Stimulated activated CD4-positive, alpha-beta T cell treated with anti-CD3 and anti-CD28 coated beads, Interleukin-4, amount 100 ng/mL, for 48 hours (primary cell): ENCODE measurements at regions not wholly inside any gene's neighbourhood (a gene's known extent, or its start where the extent isn't known, plus 50 kb on each side); places are given as distances from the start of the nearest gene placed in this dataset.

Experiments used
- DNase-seq, 2 donors: peaks; one replicate each; pipeline ENCODE4 v3.0.0-alpha.2; 2020; ENCODE audit warnings: low read depth in 2 of 2

DNA sequence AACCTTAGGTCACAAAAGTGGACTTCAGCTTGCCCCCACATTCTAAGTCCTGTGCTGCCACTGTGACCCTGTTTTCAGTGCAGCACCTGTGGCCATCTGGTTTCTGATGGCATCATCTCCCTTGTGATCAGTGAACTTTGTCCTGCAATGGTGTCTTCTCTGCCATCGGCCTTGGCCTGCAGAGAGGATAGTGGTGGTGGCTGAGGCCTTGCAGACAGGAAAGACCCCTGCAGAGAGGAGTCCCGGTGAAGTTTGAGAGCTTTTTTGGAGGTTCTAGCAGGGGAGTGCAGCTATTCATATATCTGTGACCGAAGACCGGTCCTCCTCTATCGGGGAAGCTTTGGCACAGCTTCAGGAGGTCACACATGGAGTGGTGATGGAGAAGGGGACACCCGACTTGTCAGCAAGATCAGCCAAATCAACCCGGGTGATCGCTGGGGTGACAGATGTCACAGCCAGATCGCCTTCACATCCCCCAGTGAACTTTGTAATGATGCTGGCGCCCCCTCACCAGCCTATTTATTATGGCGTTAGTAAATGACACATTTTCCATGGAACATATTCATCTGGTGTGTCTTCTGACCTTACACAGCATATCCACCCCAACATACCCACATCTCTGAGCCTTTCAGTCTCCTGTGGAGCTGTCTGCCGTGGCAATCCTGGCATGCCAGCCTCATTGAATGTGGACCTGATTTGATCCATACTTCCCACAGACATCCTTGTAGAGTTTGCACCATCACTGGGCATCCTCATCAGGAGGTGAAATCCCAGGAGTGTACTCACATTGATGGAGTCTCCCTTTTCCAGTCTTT, 136.1 kb downstream of the PAPOLA start:
- DNase-seq, result no peak

GRCh38 chr14:96639550-96639949, 137.4 kb downstream of the PAPOLA start:
- no peak for DNase-seq

DNA sequence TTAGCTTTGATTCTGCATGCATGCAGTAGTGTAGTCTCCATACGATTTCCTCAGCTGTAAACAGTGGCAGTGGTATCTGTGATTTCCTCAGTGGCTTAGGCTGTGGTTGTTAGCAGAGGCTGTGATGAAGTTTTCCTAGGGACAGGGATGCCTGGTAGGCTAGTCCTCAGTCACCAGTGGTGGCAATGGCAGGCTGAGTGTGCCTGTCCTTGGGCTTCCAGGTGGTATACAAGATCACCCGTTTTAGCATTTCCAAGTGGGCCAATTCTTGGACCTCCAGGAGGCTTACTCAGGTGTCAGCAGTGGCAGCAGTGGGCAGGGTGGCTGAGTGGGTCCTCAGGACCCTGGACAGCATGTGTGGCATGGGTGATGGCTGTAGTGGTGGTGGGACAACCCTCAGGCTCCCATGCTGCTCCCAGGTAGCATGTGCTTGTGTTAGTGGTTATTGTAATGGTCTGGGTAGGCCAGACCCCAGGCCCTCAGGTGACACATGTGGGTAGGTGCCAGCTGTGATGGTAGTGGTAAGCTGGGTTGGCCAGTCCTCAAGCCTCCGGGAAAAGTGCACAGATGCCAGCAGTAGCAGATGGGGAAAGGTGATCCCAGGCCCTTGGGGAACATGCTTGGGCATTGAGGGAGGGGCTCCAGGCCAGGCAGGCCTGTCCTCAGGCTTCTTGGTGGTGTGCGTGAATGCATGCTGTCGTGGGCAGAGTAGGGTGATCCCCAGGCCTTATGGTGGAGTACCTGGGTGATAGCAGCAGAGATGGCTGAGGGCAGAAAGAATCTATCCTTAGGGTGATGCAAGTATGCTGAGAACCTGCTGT, 146.5 kb downstream of the PAPOLA start:
- DNase-seq, result no peak

- no peak for DNase-seq
Measured at GRCh38 chr14:96649327-96649601, 147.1 kb downstream of the PAPOLA start.

DNA sequence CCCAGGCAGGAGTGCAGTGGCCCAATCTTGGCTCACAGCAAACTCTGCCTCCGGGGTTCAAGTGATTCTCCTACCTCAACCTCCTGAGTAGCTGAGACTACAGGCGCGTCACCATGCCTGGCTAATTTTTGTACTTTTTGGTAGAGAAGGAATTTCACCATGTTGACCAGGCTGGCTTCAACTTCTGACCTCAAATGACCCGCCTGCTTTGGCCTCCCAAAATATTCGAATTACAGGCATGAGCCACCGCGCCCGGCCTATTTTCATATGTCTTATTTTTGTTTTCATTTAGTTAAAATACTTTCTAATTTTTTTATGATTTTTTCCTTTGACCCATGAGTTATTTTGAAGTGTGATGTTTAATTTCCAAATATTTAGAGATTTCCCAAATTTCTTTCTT, 143.6 kb upstream of the VRK1 start:
- no peak for DNase-seq

DNA sequence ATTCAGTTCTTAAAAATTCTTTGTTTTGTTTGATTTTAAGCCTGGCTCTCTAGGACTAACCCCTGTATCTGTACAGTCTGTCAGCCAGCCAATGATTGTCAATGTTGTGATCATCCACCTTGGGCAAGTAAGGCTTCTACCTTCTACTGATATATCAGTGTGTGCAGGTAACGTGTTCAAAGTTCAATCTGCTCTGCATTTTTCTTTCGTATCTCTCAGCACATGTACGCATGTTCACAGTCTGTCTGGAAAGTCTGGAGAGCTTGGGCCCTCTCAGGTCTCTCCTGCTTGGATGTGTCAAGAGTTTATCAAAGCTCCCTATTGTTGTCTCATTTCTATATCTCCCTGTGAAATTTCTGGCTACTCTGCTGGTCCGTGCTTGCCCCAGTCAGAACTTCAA, 138.6 kb upstream of the VRK1 start:
- DNase-seq, result no peak

DNA sequence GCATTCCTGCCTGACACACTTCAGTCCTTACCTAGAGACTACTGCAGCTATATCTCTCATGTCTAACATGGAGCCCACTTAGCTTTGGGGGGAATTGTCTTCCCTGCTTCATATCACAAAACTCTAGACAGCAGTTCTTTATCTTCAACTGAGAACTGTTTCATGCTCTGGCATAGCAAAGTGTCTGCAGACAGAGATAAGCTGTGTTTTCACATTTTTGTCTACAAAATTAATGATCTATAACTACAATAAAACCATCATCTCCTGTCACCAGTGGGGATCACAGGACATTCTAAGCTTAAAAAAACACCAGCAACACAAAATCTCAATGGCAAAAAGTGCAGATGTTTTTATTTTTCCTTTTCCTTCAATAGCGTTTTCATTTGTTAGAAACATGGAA, 137.1 kb upstream of the VRK1 start:
- DNase-seq, result no peak

- no peak for DNase-seq
Measured at GRCh38 chr14:96660667-96661066, 136.5 kb upstream of the VRK1 start.

GRCh38 chr14:96661244-96661969, 135.8 kb upstream of the VRK1 start:
- no peak for DNase-seq

DNA sequence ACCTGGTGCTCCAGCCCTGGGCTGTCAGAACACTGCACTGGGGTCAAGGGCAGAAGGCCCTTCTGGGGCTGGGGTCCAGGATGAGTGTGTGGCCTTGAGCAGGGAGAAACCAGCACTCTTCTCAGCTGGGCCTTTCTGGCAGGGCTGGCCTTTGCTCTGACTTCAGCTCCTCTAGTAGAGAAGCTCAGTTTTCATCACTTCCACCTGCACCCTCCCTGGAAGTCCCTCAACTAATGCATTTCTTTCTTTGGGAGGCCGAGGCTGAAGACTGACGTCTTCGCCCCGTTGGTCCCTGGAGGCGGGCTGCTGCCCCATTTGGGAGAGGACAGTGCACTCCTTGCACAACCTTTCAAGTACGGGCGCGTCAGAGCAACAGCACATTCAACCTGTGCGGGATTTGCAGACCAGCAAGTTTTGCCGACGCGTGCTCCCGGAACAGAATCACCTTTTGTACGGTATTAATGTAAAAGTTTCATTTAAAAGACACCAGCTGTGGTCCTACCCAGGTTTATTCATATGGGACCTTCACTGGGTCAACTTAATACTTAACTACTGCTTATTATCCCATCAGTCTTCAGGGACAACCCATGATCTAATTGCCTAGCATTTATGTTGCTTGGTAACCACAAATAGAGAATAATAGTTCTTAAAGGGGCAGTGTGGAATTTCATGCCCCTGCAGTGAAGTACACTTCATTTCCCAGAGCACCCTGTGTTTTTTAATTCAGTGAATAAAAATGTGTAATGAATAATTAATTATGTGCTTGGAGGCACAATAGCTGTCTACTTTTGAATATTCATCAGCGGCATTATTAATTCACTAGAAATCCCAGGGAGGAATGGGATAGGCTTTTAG, 134.8 kb upstream of the VRK1 start:
- no peak for DNase-seq

- DNase-seq, result no peak
Measured at GRCh38 chr14:96663076-96663475, 134.1 kb upstream of the VRK1 start.

GRCh38 chr14:96663491-96664067, 133.6 kb upstream of the VRK1 start:
- no peak for DNase-seq

DNA sequence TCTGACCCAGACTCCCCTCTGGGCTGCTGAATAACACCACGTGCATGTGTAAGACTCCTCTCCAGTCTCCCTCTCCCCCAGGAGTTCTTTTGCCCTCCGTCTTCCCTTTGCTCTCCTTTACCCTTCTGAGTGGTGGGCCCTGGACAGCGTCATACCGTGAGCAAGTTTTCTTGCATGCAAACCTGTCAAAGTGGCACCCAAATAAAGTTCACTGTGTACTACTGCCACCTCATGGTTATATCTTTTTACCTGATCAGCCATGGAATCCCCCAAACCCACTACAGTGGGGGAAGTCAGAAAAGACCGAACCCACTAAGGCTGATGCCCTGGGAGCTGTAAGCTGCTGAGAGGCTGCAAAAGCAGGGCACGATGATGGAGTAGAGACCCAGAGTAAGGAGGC, 131.1 kb upstream of the VRK1 start:
- DNase-seq, result no peak

DNA sequence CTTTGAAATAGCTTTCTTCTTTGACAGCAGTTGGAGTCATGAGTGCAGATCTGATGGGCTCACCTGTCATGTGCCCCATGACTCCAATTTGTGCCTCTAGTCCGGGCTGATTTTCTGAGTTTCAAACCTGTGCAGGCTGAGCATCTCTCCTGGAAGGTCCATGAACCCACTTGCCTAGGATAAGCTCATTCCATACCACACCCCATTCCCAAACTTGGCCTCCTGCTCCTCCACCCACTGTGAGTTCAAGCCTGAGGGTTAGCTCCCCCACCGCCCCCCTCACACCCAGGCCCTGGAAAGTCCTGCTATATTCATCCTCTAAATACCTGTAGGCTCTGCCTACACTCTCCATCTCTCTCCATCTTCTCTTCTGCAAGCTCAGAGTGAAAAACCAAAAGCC, 126.8 kb upstream of the VRK1 start:
- no peak for DNase-seq

GRCh38 chr14:96671218-96671617, 126.0 kb upstream of the VRK1 start:
- no peak for DNase-seq

DNA sequence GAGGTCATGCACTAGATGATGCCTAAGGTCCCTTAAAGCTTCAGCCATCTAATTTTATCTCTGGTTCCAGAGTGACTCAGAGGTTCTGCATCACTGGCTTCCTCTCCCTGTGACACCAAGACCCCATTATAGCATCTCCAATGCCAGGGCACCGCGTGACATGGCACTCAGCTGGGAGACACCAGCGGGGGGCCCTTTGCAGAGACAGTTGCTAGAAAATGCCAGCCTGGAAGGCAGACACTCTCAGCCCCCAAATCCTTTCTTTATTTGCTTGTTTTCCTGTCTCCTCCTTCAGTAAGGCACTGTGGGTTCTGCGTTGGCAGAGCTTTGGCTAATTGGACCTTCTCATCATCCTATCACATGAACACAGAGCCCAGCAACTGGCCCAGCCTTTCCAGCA, 123.5 kb upstream of the VRK1 start:
- no peak for DNase-seq

DNA sequence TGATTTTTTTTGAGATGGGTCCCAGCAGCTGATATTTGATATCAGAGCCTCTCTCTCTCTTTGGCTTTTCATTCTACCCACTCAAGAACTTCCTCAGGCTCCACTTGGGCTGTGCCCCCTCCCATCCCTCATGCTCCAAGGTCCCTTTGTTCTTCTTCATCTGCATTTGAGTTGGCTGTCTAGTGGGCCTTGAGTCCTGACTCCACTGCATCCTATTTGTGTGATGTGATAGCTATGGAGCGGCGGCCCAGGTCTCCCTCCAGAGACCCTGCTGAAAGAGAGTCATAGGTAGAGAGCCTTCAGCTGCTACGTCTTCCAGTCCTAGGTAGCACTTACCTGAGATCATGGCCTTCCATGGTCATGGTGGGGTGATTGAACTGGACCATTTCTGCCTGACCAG, 123.1 kb upstream of the VRK1 start:
- DNase-seq, result no peak

DNA sequence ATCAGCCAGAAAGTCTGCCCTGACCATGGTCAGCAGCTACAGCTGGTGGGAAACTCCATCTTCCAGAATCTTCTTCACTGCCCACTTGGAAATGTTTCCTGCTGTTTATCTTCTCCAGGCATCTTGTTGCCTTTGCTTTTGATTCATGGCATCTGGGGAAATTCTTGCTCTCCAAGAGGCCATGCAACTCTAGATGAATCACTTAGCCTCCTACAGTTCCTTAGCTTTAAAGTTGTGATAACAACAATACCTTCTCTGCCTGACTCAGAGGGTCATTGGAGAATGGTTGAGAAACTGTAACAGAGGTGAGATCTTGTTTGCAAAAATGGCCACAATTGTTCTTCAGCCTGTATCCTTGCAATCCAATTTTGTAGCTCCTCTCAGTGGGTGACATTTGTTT, 121.0 kb upstream of the VRK1 start:
- DNase-seq, result no peak

- no peak for DNase-seq
Measured at GRCh38 chr14:96681829-96682228, 115.4 kb upstream of the VRK1 start.

DNA sequence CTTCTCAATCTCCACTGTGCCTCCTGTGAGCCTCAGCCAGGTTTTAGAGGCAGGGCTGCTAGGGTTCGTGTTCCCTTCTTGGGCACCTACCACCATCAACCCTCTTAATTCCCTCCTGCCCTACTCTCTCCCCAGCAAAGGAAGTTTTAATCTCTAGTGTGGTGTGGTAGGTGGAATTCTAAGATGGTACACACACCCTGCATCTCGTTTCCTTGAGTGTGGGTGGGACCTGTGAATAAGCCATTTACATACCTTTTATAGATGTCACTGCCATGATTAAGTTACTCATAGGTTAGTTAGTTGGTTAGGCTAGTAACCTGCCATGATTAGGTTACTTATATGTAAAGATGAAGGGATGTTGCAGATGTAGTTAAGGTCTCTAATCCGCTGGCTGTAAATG, 114.8 kb upstream of the VRK1 start:
- no peak for DNase-seq

DNA sequence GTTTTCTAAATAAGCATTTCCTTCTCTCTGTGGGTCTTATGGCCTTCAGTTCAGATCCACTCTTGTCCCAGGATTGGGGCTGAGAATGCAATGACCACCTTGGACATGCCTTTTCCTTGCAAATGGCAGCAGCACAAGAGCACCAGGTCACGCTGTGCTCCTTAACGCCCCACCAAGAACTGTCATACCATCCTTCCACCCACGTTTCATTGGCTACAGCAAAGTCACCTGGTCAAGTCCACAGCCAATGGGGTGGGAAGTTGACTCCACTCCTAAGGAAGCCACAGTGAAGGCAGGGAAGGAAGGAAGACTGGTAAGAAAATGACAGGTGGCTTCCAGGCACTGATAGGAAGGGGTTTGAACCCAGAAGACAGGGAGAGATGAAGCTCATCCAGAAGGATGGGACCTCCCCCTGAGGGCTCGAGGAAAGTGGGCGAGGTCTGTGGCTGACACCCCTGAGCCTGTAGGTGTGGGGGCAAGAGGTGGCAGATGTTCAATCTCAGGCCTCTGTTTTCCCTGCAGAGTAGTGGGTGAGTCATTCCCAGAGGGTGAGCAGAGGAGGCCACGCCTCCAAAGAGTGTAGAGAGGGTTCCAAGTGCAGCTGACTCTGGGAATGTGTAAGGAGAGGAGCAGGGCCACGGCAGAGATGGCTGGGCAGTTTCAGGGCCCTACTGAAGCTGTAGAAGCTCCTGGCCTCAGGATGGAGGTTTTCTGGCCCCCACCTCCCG, 113.5 kb upstream of the VRK1 start:
- no peak for DNase-seq
